H9 (cell line): ENCODE measurements at regions not wholly inside any gene's neighbourhood (a gene's known extent, or its start where the extent isn't known, plus 50 kb on each side); places are given as distances from the start of the nearest gene placed in this dataset.

Experiments
- DNase-seq: peaks from one replicate; pipeline ENCODE4 v3.0.0-alpha.2; 2017
- H2AFZ ChIP-seq: one replicate; pipeline ENCODE4 v1.6.1; 2013; ENCODE audit warnings: mild to moderate bottlenecking, low read length, control low read depth, moderate library complexity
- H2AK5ac ChIP-seq: 2 replicates; pipeline ENCODE4 v1.6.1; 2013; ENCODE audit warnings: low read length, control low read depth, mixed read lengths; ENCODE audit not compliant: insufficient read length
- H2BK120ac ChIP-seq: one replicate; pipeline ENCODE4 v1.6.1; 2013; ENCODE audit warnings: low read depth, mild to moderate bottlenecking, low read length, control low read depth, inconsistent platforms; ENCODE audit not compliant: poor library complexity, severe bottlenecking
- H2BK12ac ChIP-seq: 2 replicates; pipeline ENCODE4 v1.6.1; 2013; ENCODE audit warnings: low read length, control low read depth, mixed read lengths, low read depth; ENCODE audit not compliant: insufficient read length
- H2BK15ac ChIP-seq: 2 replicates; pipeline ENCODE4 v1.6.1; 2013; ENCODE audit warnings: low read depth, low read length, control low read depth
- H2BK20ac ChIP-seq: one replicate; pipeline ENCODE4 v1.6.1; 2013; ENCODE audit warnings: low read depth, mild to moderate bottlenecking, low read length, control low read depth, inconsistent platforms; ENCODE audit not compliant: poor library complexity, severe bottlenecking
- H2BK5ac ChIP-seq: 2 replicates; pipeline ENCODE4 v1.6.1; 2013; ENCODE audit warnings: low read length, control low read depth, mixed read lengths; ENCODE audit not compliant: insufficient read length
- H3K14ac ChIP-seq: 2 replicates; pipeline ENCODE4 v1.6.1; 2013; ENCODE audit warnings: low read length, control low read depth; ENCODE audit not compliant: insufficient read depth
- H3K18ac ChIP-seq: 2 replicates; pipeline ENCODE4 v1.6.1; 2013; ENCODE audit warnings: low read depth, mild to moderate bottlenecking, mixed read lengths, low read length, control low read depth; ENCODE audit not compliant: insufficient read length
- H3K23ac ChIP-seq: 2 replicates; pipeline ENCODE4 v1.6.1; 2013; ENCODE audit warnings: low read length, control low read depth, mixed read lengths, low read depth; ENCODE audit not compliant: insufficient read length
- H3K23me2 ChIP-seq: 2 replicates; pipeline ENCODE4 v1.6.1; 2013; ENCODE audit warnings: low read depth, mild to moderate bottlenecking, mixed read lengths, low read length, control low read depth; ENCODE audit not compliant: insufficient read length, poor library complexity, severe bottlenecking
- H3K27ac ChIP-seq: 2 replicates; pipeline ENCODE4 v1.5.1; 2013; ENCODE audit warnings: low read length, control low read depth, mixed read lengths, low read depth; ENCODE audit not compliant: insufficient read length
- H3K27me3 ChIP-seq: 2 replicates; pipeline ENCODE4 v1.6.1; 2013; ENCODE audit warnings: low read length, control low read depth, inconsistent platforms; ENCODE audit not compliant: insufficient read depth
- H3K4ac ChIP-seq: 2 replicates; pipeline ENCODE4 v1.6.1; 2013; ENCODE audit warnings: low read depth, mild to moderate bottlenecking, control low read depth, inconsistent platforms, low read length, moderate library complexity
- H3K4me1 ChIP-seq: 2 replicates; pipeline ENCODE4 v1.6.1; 2013; ENCODE audit warnings: low read length, control low read depth, inconsistent platforms; ENCODE audit not compliant: insufficient read depth
- H3K4me2 ChIP-seq: 2 replicates; pipeline ENCODE4 v1.6.1; 2013; ENCODE audit warnings: low read length, control low read depth, mixed read lengths; ENCODE audit not compliant: insufficient read length, insufficient read depth
- H3K56ac ChIP-seq: 2 replicates; pipeline ENCODE4 v1.6.1; 2013; ENCODE audit warnings: low read depth, mild to moderate bottlenecking, mixed read lengths, low read length, control low read depth; ENCODE audit not compliant: insufficient read length
- H3K79me1 ChIP-seq: 2 replicates; pipeline ENCODE4 v1.6.1; 2013; ENCODE audit warnings: low read depth, mild to moderate bottlenecking, moderate library complexity, low read length, control low read depth, inconsistent platforms; ENCODE audit not compliant: insufficient read depth, poor library complexity, severe bottlenecking
- H3K79me2 ChIP-seq: 2 replicates; pipeline ENCODE4 v1.6.1; 2013; ENCODE audit warnings: low read length, control low read depth, inconsistent platforms; ENCODE audit not compliant: insufficient read depth
- H3K9ac ChIP-seq: 2 replicates; pipeline ENCODE4 v1.6.1; 2013; ENCODE audit warnings: low read length, control low read depth, mixed read lengths; ENCODE audit not compliant: insufficient read length; ENCODE audit errors: extremely low read depth
- H3K9me3 ChIP-seq: one replicate; pipeline ENCODE4 v1.6.1; 2013; ENCODE audit warnings: low read depth, low read length, inconsistent platforms; ENCODE audit not compliant: control insufficient read depth
- H3T11ph ChIP-seq: one replicate; pipeline ENCODE4 v1.6.1; 2013; ENCODE audit warnings: mild to moderate bottlenecking, low read length, control low read depth, inconsistent platforms
- H4K20me1 ChIP-seq: one replicate; pipeline ENCODE4 v1.6.1; 2013; ENCODE audit not compliant: control insufficient read depth, insufficient read length, insufficient read depth
- H4K5ac ChIP-seq: 2 replicates; pipeline ENCODE4 v1.6.1; 2013; ENCODE audit warnings: low read depth, mild to moderate bottlenecking, mixed read lengths, low read length, control low read depth; ENCODE audit not compliant: insufficient read length
- H4K8ac ChIP-seq: replicated peaks from 2 replicates; pipeline ENCODE4 v1.6.1; 2013; ENCODE audit warnings: low read length, control low read depth, mixed read lengths, low read depth; ENCODE audit not compliant: insufficient read length
- H4K91ac ChIP-seq: 2 replicates; pipeline ENCODE4 v1.6.1; 2013; ENCODE audit warnings: low read depth, mild to moderate bottlenecking, moderate library complexity, mixed read lengths, low read length, control low read depth; ENCODE audit not compliant: insufficient read length
- H3K27ac Mint-ChIP-seq, 3 experiments: 2 replicates in 2 of 3; 3 replicates in 1 of 3; pipeline ENCODE4 v1.8.0; 2020 to 2021; ENCODE audit warnings: mixed read lengths in 3 of 3, mild to moderate bottlenecking in 1 of 3, moderate library complexity in 1 of 3
- H3K27me3 Mint-ChIP-seq: 2 replicates; pipeline ENCODE4 v1.8.0; 2021; ENCODE audit warnings: low read depth, mild to moderate bottlenecking, moderate library complexity, mixed read lengths
- H3K36me3 Mint-ChIP-seq, 3 experiments: 2 replicates in 2 of 3; 3 replicates in 1 of 3; pipeline ENCODE4 v1.8.0; 2020 to 2021; ENCODE audit warnings: low read depth in 3 of 3, mixed read lengths in 3 of 3; ENCODE audit not compliant: insufficient read depth in 1 of 3
- H3K4me1 Mint-ChIP-seq, 2 experiments: 2 replicates each; pipeline ENCODE4 v1.8.0; 2020; ENCODE audit warnings: mixed read lengths in 2 of 2
- H3K4me3 Mint-ChIP-seq, 2 experiments: 2 replicates in 1 of 2; 3 replicates in 1 of 2; pipeline ENCODE4 v1.8.0; 2020 to 2021; ENCODE audit warnings: mild to moderate bottlenecking in 2 of 2, mixed read lengths in 2 of 2, moderate library complexity in 1 of 2
- H3K9me3 Mint-ChIP-seq, 2 experiments: 2 replicates in 1 of 2; 3 replicates in 1 of 2; pipeline ENCODE4 v1.8.0; 2020; ENCODE audit warnings: mild to moderate bottlenecking in 2 of 2, mixed read lengths in 2 of 2, moderate library complexity in 1 of 2
- CTCF ChIP-seq: fragments of 200-600 bp; sonication (generic); conservative IDR thresholded peaks from 3 replicates; pipeline ENCODE4 v1.8.0; 2021; ENCODE audit warnings: antibody characterized with exemption, mild to moderate bottlenecking
- WGBS: extraction: QIAGEN DNeasy Blood & Tissue Kit; methylation state at CpG from one replicate; pipeline ENCODE4 v1.1.7; 2013; ENCODE audit warnings: missing lambda C conversion rate, low lambda C conversion rate, mixed read lengths; ENCODE audit not compliant: insufficient read length; ENCODE audit errors: extremely low coverage; 5-methylcytosine and 5-hydroxymethylcytosine counted together

GRCh38 chr13:83753912-83754624, 128.2 kb downstream of the SLITRK1 start:
- TF ChIP-seq CTCF, result no peak
- no peaks in the 10 kb centered on the region for H3K27me3 ChIP-seq
- no peak for DNase-seq
- H4K8ac ChIP-seq, result no peak overlapping the region
- H3K4me2 ChIP-seq, result no peak overlapping the region
- H3K27me3 Mint-ChIP-seq, result no peaks in the 10 kb centered on the region
- peaks cover 0 to 3% of the 10 kb centered on the region in 2 experiments; a peak in 2 of 5 replicates for H3K9me3 Mint-ChIP-seq
- no peak overlapping the region for H3K9ac ChIP-seq
- H2BK20ac ChIP-seq, result no peak overlapping the region
- no peak overlapping the region for H3K4me3 Mint-ChIP-seq
- H3K4ac ChIP-seq, result no peak overlapping the region
- no peak overlapping the region for H2BK15ac ChIP-seq
- no peak overlapping the region for H3K27ac ChIP-seq
- H2AK5ac ChIP-seq, result no peak overlapping the region
- no peaks in the 10 kb centered on the region for H3K4me1 Mint-ChIP-seq
- H3K14ac ChIP-seq, result no peak overlapping the region
- no CpG with 5 or more reads among the region's 11 CpGs for whole genome bisulfite sequencing
- no peaks in the 10 kb centered on the region for H3K79me1 ChIP-seq
- H3K27ac Mint-ChIP-seq, result no peak overlapping the region
- H2BK120ac ChIP-seq, result no peak overlapping the region
- no peak overlapping the region for H2BK5ac ChIP-seq
- H3T11ph ChIP-seq, result no peak overlapping the region
- no peaks in the 10 kb centered on the region for H3K9me3 ChIP-seq
- H4K5ac ChIP-seq, result no peak overlapping the region
- no peak overlapping the region for H3K23ac ChIP-seq
- no peak overlapping the region for H4K91ac ChIP-seq
- H3K36me3 Mint-ChIP-seq, result peaks cover 0 to 11% (median 0%) of the 10 kb centered on the region in 3 experiments; a peak in 2 of 7 replicates
- H4K20me1 ChIP-seq, result no peaks in the 10 kb centered on the region
- no peak overlapping the region for H3K18ac ChIP-seq
- no peaks in the 10 kb centered on the region for H3K4me1 ChIP-seq
- no peak overlapping the region for H2AFZ ChIP-seq
- no peaks in the 10 kb centered on the region for H3K23me2 ChIP-seq
- no peak overlapping the region for H3K56ac ChIP-seq
- H2BK12ac ChIP-seq, result no peak overlapping the region
- H3K79me2 ChIP-seq, result no peaks in the 10 kb centered on the region
